Osteoblast (primary cell): ENCODE measurements at regions not wholly inside any gene's neighbourhood (a gene's known extent, or its start where the extent isn't known, plus 50 kb on each side); places are given as distances from the start of the nearest gene placed in this dataset.
A peak's percentile ranks its signal among the peaks of the same experiment; 100 is the strongest.

Experiments
- DNase-seq: peaks from one replicate; pipeline ENCODE4 v3.0.0; 2011; ENCODE audit warnings: low spot score, mixed read lengths; ENCODE audit not compliant: insufficient read length; ENCODE audit errors: missing footprints
- H2AFZ ChIP-seq: 2 replicates; pipeline ENCODE4 v1.6.0; 2011; ENCODE audit warnings: mild to moderate bottlenecking, low read length
- H3K27ac ChIP-seq: 2 replicates; pipeline ENCODE4 v1.5.1; 2011; ENCODE audit warnings: mild to moderate bottlenecking, low read depth, low read length, moderate library complexity
- H3K27me3 ChIP-seq: 2 replicates; pipeline ENCODE4 v1.6.0; 2012; ENCODE audit warnings: mild to moderate bottlenecking, control low read depth, inconsistent platforms, low read length, moderate library complexity; ENCODE audit not compliant: insufficient read depth
- H3K36me3 ChIP-seq: 2 replicates; pipeline ENCODE4 v1.5.1; 2011; ENCODE audit warnings: mild to moderate bottlenecking, low read length, control low read depth, moderate library complexity; ENCODE audit not compliant: insufficient read depth
- H3K4me1 ChIP-seq: 2 replicates; pipeline ENCODE4 v1.5.1; 2011; ENCODE audit warnings: mild to moderate bottlenecking, low read length, control low read depth, moderate library complexity; ENCODE audit not compliant: insufficient read depth
- H3K4me2 ChIP-seq: 2 replicates; pipeline ENCODE4 v1.6.0; 2011; ENCODE audit warnings: mild to moderate bottlenecking, low read length; ENCODE audit not compliant: insufficient read depth
- H3K4me3 ChIP-seq: fragments of 200-600 bp; sonication (generic); 3 replicates; pipeline ENCODE4 v1.5.1; 2012; ENCODE audit warnings: mild to moderate bottlenecking, low read length, inconsistent platforms; ENCODE audit not compliant: insufficient read depth
- H3K79me2 ChIP-seq: 2 replicates; pipeline ENCODE4 v1.6.0; 2012; ENCODE audit warnings: mild to moderate bottlenecking, low read length, control low read depth, inconsistent platforms; ENCODE audit not compliant: insufficient read depth
- H3K9me3 ChIP-seq: 2 replicates; pipeline ENCODE4 v1.5.1; 2011; ENCODE audit warnings: low read depth, low read length, control low read depth
- H4K20me1 ChIP-seq: 2 replicates; pipeline ENCODE4 v1.6.0; 2012; ENCODE audit warnings: mild to moderate bottlenecking, low read length, control low read depth; ENCODE audit not compliant: insufficient read depth
- CTCF ChIP-seq: IDR thresholded peaks from 2 replicates; pipeline ENCODE4 v1.5.1; 2011; ENCODE audit warnings: mild to moderate bottlenecking, low read depth, low read length, moderate library complexity; ENCODE audit errors: extremely low read depth

- Histone ChIP-seq H3K27ac (no peak overlapping the region), H2AFZ (no peak overlapping the region), H3K4me3 (no peak overlapping the region), H3K79me2 (no peaks in the 10 kb centered on the region), H3K27me3 (peaks cover 10% of the 10 kb centered on the region), H4K20me1 (no peaks in the 10 kb centered on the region), H3K4me1 (no peaks in the 10 kb centered on the region), H3K9me3 (no peaks in the 10 kb centered on the region), H3K4me2 (no peak overlapping the region), H3K36me3 (no peaks in the 10 kb centered on the region)
- no peak for TF ChIP-seq CTCF
- DNase-seq: peak; percentile 83
These were observed 140.1 kb upstream of the UNC5B start for GRCh38 chr10:71072131-71072822.

- Histone ChIP-seq H2AFZ (no peak overlapping the region), H3K9me3 (no peaks in the 10 kb centered on the region), H4K20me1 (no peaks in the 10 kb centered on the region), H3K27ac (no peak overlapping the region), H3K4me3 (no peak overlapping the region), H3K4me2 (no peak overlapping the region), H3K4me1 (no peaks in the 10 kb centered on the region), H3K79me2 (no peaks in the 10 kb centered on the region), H3K36me3 (no peaks in the 10 kb centered on the region), H3K27me3 (peaks cover 10% of the 10 kb centered on the region)
- TF ChIP-seq CTCF: no peak
- peak; percentile 52 for DNase-seq
These were observed 139.6 kb upstream of the UNC5B start for GRCh38 chr10:71072823-71073210.

GRCh38 chr10:71073451-71074175 is 138.8 kb upstream of the UNC5B start:
- H3K4me3 ChIP-seq: no peak overlapping the region
- H3K4me1 ChIP-seq: no peaks in the 10 kb centered on the region
- no peaks in the 10 kb centered on the region for H3K79me2 ChIP-seq
- no peak for TF ChIP-seq CTCF
- H3K9me3 ChIP-seq: no peaks in the 10 kb centered on the region
- peak; percentile 74 for DNase-seq
- peaks cover 10% of the 10 kb centered on the region for H3K27me3 ChIP-seq
- no peak overlapping the region for H3K4me2 ChIP-seq
- no peaks in the 10 kb centered on the region for H3K36me3 ChIP-seq
- H4K20me1 ChIP-seq: no peaks in the 10 kb centered on the region
- no peak overlapping the region for H3K27ac ChIP-seq
- H2AFZ ChIP-seq: no peak overlapping the region

GRCh38 chr10:71074176-71074755 is 138.1 kb upstream of the UNC5B start:
- no peak for TF ChIP-seq CTCF
- H3K4me2 ChIP-seq: no peak overlapping the region

More at GRCh38 chr10:71074176-71074755, 138.1 kb upstream of the UNC5B start:
- H3K9me3 ChIP-seq: no peaks in the 10 kb centered on the region
- no peaks in the 10 kb centered on the region for H3K36me3 ChIP-seq
- no peak overlapping the region for H3K27ac ChIP-seq
- H2AFZ ChIP-seq: no peak overlapping the region
- peaks cover 10% of the 10 kb centered on the region for H3K27me3 ChIP-seq
- no peaks in the 10 kb centered on the region for H3K4me1 ChIP-seq
- no peaks in the 10 kb centered on the region for H4K20me1 ChIP-seq
- peak; percentile 55 for DNase-seq
- no peaks in the 10 kb centered on the region for H3K79me2 ChIP-seq
- no peak overlapping the region for H3K4me3 ChIP-seq
